ENCODE measurements at regions not wholly inside any gene's neighbourhood (a gene's known extent, or its start where the extent isn't known, plus 50 kb on each side); places are given as distances from the start of the nearest gene placed in this dataset.

GRCh38 chr1:102084771-102085535, 88.2 kb upstream of the OLFM3 start:
- no peak for TF ChIP-seq POLR2AphosphoS5 (IDR thresholded peaks at IDR 0.05; ENCODE audit: borderline replicate concordance, low read depth, low read length)
- TF ChIP-seq EZH2 (IDR thresholded peaks at IDR 0.05), result no peak

Data from SK-N-MC (cell line).